ENCODE measurements at regions not wholly inside any gene's neighbourhood (a gene's known extent, or its start where the extent isn't known, plus 50 kb on each side); places are given as distances from the start of the nearest gene placed in this dataset.

DNA sequence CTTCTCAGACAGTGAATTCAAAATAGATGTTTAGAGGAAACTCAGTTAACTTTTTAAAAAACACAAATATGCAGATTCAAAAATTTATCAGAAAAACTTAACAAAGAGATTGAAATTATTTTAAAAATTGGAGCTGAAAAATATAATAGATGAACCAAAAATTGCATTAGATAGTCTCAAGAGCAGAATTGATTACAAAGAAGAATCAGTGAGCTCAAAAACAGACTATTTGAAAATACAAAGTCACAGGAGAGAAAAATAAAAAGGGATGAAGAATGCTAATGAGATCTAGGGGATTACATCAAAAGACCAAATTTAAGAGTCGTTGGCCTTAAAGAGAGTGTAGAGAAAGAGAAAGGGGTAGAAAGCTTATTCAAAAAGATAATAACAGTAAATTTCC lies 700.5 kb downstream of the COL12A1 start:
- TF ChIP-seq, protein P1, sequence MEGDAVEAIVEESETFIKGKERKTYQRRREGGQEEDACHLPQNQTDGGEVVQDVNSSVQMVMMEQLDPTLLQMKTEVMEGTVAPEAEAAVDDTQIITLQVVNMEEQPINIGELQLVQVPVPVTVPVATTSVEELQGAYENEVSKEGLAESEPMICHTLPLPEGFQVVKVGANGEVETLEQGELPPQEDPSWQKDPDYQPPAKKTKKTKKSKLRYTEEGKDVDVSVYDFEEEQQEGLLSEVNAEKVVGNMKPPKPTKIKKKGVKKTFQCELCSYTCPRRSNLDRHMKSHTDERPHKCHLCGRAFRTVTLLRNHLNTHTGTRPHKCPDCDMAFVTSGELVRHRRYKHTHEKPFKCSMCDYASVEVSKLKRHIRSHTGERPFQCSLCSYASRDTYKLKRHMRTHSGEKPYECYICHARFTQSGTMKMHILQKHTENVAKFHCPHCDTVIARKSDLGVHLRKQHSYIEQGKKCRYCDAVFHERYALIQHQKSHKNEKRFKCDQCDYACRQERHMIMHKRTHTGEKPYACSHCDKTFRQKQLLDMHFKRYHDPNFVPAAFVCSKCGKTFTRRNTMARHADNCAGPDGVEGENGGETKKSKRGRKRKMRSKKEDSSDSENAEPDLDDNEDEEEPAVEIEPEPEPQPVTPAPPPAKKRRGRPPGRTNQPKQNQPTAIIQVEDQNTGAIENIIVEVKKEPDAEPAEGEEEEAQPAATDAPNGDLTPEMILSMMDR (IDR thresholded peaks at IDR 0.05): no peak
- no peak for TF ChIP-seq EZH2 (IDR thresholded peaks at IDR 0.05)
- no peak for TF ChIP-seq EZH2phosphoT487 (IDR thresholded peaks at IDR 0.05)
